Heart right ventricle (tissue), 16 donors: ENCODE measurements at regions not wholly inside any gene's neighbourhood (a gene's known extent, or its start where the extent isn't known, plus 50 kb on each side); places are given as distances from the start of the nearest gene placed in this dataset.

Experiments used
- ATAC-seq, 8 donors: fragments of 200-7000 bp; cut with Tn5 transposase; one replicate each; pipeline ENCODE4 v1.9.1; 2020; ENCODE audit warnings: mild to moderate bottlenecking in 8 of 8, moderate library complexity in 8 of 8, moderate number of reproducible peaks in 1 of 8
- DNase-seq, 2 donors: peaks; one replicate each; pipeline ENCODE4 v3.0.0-alpha.2; 2020
- H3K27ac ChIP-seq, 10 donors: fragments of 200-600 bp; sonication (generic) in 2 of 10; one replicate each; pipeline versions ENCODE4 v1.5.0 to v1.8.0; 2020 to 2022; ENCODE audit warnings: mild to moderate bottlenecking in 3 of 10
- H3K27me3 ChIP-seq, 7 donors: fragments of 200-600 bp; one replicate each; pipeline ENCODE4 v1.8.0; 2021 to 2022; ENCODE audit warnings: mild to moderate bottlenecking in 2 of 7
- H3K36me3 ChIP-seq, 9 donors: fragments of 200-600 bp; sonication (generic) in 1 of 9; one replicate each; pipeline versions ENCODE4 v1.5.0 to v1.8.0; 2020 to 2022; ENCODE audit warnings: mild to moderate bottlenecking in 2 of 9
- H3K4me1 ChIP-seq, 9 donors: fragments of 200-600 bp; sonication (generic) in 1 of 9; one replicate each; pipeline versions ENCODE4 v1.5.0 to v1.8.0; 2020 to 2022; ENCODE audit warnings: mild to moderate bottlenecking in 4 of 9
- H3K4me3 ChIP-seq, 10 donors: fragments of 200-600 bp; sonication (generic) in 2 of 10; one replicate each; pipeline versions ENCODE4 v1.5.0 to v1.8.0; 2020 to 2022; ENCODE audit warnings: mild to moderate bottlenecking in 7 of 10, moderate library complexity in 2 of 10
- H3K9me3 ChIP-seq, 11 donors: fragments of 200-600 bp in 10 of 11; sonication (generic) in 2 of 11; one replicate each; pipeline versions ENCODE4 v1.5.0 to v1.8.0; 2013 to 2022; ENCODE audit warnings: mild to moderate bottlenecking in 2 of 11, control low read depth in 1 of 11, moderate library complexity in 1 of 11
- WGBS, 2 donors: extraction: QIAGEN DNeasy Blood & Tissue Kit; methylation state at CpG; one replicate each; pipeline ENCODE4 v1.1.7; 2013; ENCODE audit warnings: inconsistent platforms in 1 of 2; 5-methylcytosine and 5-hydroxymethylcytosine counted together
- intact Hi-C, 10 donors: fragments of 100-400 bp; cut with DNase I; formaldehyde crosslinking; loops; one replicate each; pipeline versions ENCODE4 v1.11.1 to v1.14.2; 2022
- TF ChIP-seq, protein P1 (sequence below), 9 donors: fragments of 200-600 bp; sonication (generic) in 2 of 9; IDR thresholded peaks; one replicate each; pipeline versions ENCODE4 v1.5.0 to v1.8.0; 2021 to 2022; ENCODE audit warnings: antibody characterized with exemption in 9 of 9, mild to moderate bottlenecking in 5 of 9, moderate library complexity in 1 of 9
- donor health status: Arrhythmogenic right ventricular cardiomyopathy.
- donor health status: ischemic (EF 13 %, LVEDD 7.1; RV severe dilation, severe dysfunction).
- donor health status: healthy with polysubstance abuse.
- donor health status: DM: no; HTN: yes; CAD: no.
- donor health status: DM: no; HTN: no; CAD: no.
- donor health status: ischemic (EF 25% LVEDD 6.9; RV normal size, moderate dysfunction).
- donor health status: ischemic (EF 25% LVEDD 5.7; RV mildly dilated, moderate dysfunction).
- donor health status: healthy.
- donor health status: DM: yes; HTN: yes; CAD: no.
- donor health status: Ischemic cardiomyopathy.
- donor health status: ischemic (EF 35%, LVEDD 5.7; RV mildly dilated, moderate dysfunction).
- donor health status: nonischemic (EF 11% LVEDD 7.7; RV severe dilation, severe dysfunction).
- donor health status: DM: yes; HTN: yes; CAD: no.
- donor health status: PGD.
- donor health status: ischemic (EF 29% LVEDD 5.4; RV normal size, mild dysfunction).
- donor health status: nonischemic (EF 23%, LVEDD 6.1; RV moderate dilation, normal function).

- no peak for DNase-seq
- whole genome bisulfite sequencing, 2 donors, result 57 to 59% methylated on average over 3 of the region's 3 CpGs
Observed at GRCh38 chr11:81010631-81011030, 1569.8 kb upstream of the TENM4 start.

DNA sequence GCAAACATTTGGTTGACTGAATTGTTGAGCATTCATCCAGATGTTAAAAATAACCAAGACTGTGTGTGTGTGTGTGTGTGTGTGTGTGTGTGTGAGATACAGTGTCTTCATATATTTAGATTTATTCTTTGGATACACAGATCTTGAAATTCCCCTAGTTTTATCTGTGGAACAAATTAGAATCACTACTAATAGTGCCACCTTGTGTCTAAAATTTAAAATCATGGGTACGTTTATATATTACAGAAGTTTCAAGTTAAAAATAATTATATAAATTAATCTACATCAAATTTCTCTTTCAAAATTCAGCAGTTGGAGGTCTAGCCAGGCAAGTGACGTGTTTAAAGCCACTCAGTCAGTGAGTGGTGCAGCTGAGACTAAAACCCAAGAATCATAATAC is 1566.2 kb upstream of the TENM4 start:
- 26 to 28% methylated on average over 2 of the region's 2 CpGs for WGBS, 2 donors
- TF ChIP-seq, protein P1, sequence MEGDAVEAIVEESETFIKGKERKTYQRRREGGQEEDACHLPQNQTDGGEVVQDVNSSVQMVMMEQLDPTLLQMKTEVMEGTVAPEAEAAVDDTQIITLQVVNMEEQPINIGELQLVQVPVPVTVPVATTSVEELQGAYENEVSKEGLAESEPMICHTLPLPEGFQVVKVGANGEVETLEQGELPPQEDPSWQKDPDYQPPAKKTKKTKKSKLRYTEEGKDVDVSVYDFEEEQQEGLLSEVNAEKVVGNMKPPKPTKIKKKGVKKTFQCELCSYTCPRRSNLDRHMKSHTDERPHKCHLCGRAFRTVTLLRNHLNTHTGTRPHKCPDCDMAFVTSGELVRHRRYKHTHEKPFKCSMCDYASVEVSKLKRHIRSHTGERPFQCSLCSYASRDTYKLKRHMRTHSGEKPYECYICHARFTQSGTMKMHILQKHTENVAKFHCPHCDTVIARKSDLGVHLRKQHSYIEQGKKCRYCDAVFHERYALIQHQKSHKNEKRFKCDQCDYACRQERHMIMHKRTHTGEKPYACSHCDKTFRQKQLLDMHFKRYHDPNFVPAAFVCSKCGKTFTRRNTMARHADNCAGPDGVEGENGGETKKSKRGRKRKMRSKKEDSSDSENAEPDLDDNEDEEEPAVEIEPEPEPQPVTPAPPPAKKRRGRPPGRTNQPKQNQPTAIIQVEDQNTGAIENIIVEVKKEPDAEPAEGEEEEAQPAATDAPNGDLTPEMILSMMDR (IDR thresholded peaks at IDR 0.05), result peak in 6 of 9 donors; percentile 4 to 40 (median 26)
- DNase-seq (no peak), ATAC-seq (no peak)
- Histone ChIP-seq H3K27me3 (no peaks in the 10 kb centered on the region), H3K36me3 (no peaks in the 10 kb centered on the region), H3K9me3 (peaks cover 0 to 10% (median 2%) of the 10 kb centered on the region in 11 donors), H3K27ac (no peak overlapping the region), H3K4me3 (no peak overlapping the region), H3K4me1 (no peaks in the 10 kb centered on the region)
- intact Hi-C loops, result loop anchor here in 1 of 10 donors (10.0 kb wide), 1 partner anchor 282 kb away; no protein-coding TSS in a partner anchor

More at GRCh38 chr11:81010631-81011030, 1569.8 kb upstream of the TENM4 start:
- Histone ChIP-seq H3K4me3 (no peak overlapping the region), H3K36me3 (no peaks in the 10 kb centered on the region), H3K9me3 (peaks cover 0 to 18% (median 4%) of the 10 kb centered on the region in 11 donors), H3K4me1 (no peaks in the 10 kb centered on the region), H3K27ac (no peak overlapping the region), H3K27me3 (no peaks in the 10 kb centered on the region)
- TF ChIP-seq, protein P1 (IDR thresholded peaks at IDR 0.05), result no peak
- intact Hi-C loops, result no loop called here
- no peak for ATAC-seq

DNA sequence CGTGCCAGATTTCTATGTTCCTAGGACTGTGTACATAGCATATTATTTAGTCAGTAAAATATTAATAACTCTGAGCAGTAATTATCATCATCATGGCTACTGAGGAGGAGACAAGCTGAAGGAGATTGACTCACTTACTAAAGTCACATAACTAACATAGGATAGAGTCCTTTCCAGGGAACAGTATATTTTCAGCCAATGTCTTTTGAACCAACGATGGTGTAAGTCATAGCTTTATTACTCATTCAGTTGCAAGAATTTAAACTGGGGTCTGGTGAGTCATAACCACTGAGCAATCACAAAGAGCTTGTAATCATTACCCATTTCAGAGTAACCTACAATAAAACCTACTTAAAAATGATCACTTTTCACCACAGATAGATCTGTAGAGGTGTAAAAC is 1564.8 kb upstream of the TENM4 start:
- Histone ChIP-seq H3K36me3 (no peaks in the 10 kb centered on the region), H3K4me1 (no peaks in the 10 kb centered on the region), H3K4me3 (no peak overlapping the region), H3K27ac (no peak overlapping the region), H3K27me3 (no peaks in the 10 kb centered on the region), H3K9me3 (no peaks in the 10 kb centered on the region)
- DNase-seq (no peak), ATAC-seq (no peak)
- TF ChIP-seq, protein P1 (IDR thresholded peaks at IDR 0.05), result no peak
- WGBS, 2 donors, result 73 to 78% methylated on average over 2 of the region's 2 CpGs
- intact Hi-C loops, result loop anchor here in 1 of 10 donors (10.0 kb wide), 1 partner anchor 281 kb away; no protein-coding TSS in a partner anchor

GRCh38 chr11:81004576-81004975 is 1563.7 kb upstream of the TENM4 start:
- TF ChIP-seq, protein P1 (IDR thresholded peaks at IDR 0.05), result no peak
- Histone ChIP-seq H3K4me3 (no peak overlapping the region), H3K4me1 (no peaks in the 10 kb centered on the region), H3K9me3 (no peaks in the 10 kb centered on the region), H3K36me3 (no peaks in the 10 kb centered on the region), H3K27me3 (no peaks in the 10 kb centered on the region), H3K27ac (no peak overlapping the region)
- ATAC-seq (no peak), DNase-seq (no peak)
- intact Hi-C loops, result loop anchor here in 1 of 10 donors (10.0 kb wide), 1 partner anchor 280 kb away; no protein-coding TSS in a partner anchor
- 81 to 85% methylated on average over 2 of the region's 2 CpGs for WGBS, 2 donors
